ENCODE measurements at regions not wholly inside any gene's neighbourhood (a gene's known extent, or its start where the extent isn't known, plus 50 kb on each side); places are given as distances from the start of the nearest gene placed in this dataset.

DNA sequence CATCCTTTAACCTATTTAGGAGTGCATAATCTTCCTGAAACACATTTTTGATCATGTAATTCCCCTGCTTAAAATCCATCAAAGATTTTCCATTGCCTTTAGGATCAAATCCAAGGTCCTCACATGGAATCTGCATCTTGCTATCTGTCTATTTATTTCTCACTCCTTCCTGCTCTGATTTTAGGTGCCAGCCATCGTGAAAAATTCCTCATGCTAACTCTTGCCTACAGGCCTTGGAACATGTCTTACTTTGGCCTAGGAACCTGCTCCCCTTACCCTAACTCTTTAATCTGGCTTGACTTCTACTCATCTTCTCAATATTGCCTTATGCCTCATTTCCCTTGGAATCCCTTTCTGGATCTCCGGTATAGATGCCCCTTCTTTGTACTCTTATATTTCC, 1074.3 kb downstream of the TTLL7 start:
- TF ChIP-seq, protein P1, sequence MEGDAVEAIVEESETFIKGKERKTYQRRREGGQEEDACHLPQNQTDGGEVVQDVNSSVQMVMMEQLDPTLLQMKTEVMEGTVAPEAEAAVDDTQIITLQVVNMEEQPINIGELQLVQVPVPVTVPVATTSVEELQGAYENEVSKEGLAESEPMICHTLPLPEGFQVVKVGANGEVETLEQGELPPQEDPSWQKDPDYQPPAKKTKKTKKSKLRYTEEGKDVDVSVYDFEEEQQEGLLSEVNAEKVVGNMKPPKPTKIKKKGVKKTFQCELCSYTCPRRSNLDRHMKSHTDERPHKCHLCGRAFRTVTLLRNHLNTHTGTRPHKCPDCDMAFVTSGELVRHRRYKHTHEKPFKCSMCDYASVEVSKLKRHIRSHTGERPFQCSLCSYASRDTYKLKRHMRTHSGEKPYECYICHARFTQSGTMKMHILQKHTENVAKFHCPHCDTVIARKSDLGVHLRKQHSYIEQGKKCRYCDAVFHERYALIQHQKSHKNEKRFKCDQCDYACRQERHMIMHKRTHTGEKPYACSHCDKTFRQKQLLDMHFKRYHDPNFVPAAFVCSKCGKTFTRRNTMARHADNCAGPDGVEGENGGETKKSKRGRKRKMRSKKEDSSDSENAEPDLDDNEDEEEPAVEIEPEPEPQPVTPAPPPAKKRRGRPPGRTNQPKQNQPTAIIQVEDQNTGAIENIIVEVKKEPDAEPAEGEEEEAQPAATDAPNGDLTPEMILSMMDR (IDR thresholded peaks at IDR 0.05), result no peak

DNA sequence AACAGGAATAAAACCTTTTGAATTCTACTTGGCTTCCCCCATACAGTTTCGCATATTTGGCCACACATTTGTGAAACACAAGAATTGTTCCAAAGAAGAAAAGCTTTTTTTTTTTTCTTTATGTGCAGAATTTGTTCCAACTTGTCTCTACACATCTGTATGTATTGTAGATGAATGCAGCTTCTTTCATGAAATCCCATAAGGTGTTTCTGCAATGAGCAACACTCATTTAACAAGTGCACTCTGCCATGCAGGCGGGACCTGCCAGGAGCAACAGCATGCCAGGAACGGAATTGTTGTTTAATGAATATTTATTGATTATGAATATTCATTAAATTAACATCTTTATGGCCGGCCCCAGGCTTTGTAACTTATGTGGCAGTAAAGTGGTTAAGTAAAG, 1075.0 kb downstream of the TTLL7 start:
- TF ChIP-seq, protein P1 (IDR thresholded peaks at IDR 0.05), result no peak

GRCh38 chr1:82921759-82922158, 1077.2 kb downstream of the TTLL7 start:
- TF ChIP-seq, protein P1 (IDR thresholded peaks at IDR 0.05), result no peak

- TF ChIP-seq, protein P1 (IDR thresholded peaks at IDR 0.05), result no peak
These were observed 1078.3 kb downstream of the TTLL7 start for GRCh38 chr1:82920418-82921248.

DNA sequence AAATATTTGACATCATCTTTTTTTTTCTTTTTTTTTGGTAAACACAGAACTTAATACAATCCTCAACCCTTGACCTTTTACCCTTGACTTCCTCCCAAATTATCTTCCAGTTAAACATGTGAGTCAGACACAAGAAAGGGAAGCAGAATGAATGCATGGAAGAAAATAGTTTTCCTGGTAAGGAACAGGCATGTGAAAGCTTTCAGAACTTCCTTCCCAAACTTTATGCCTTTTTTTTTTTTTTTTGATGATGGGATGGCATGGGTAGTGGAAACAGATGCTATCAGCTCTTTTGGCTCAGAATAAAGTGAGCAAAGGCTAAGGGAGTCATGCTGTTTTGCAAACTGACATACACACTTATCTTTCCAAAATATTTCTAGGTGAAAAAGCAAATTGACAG, 1079.1 kb downstream of the TTLL7 start:
- TF ChIP-seq, protein P1 (IDR thresholded peaks at IDR 0.05), result no peak

- TF ChIP-seq, protein P1 (IDR thresholded peaks at IDR 0.05), result no peak
These were observed 1091.6 kb downstream of the TTLL7 start for GRCh38 chr1:82907313-82907712.

DNA sequence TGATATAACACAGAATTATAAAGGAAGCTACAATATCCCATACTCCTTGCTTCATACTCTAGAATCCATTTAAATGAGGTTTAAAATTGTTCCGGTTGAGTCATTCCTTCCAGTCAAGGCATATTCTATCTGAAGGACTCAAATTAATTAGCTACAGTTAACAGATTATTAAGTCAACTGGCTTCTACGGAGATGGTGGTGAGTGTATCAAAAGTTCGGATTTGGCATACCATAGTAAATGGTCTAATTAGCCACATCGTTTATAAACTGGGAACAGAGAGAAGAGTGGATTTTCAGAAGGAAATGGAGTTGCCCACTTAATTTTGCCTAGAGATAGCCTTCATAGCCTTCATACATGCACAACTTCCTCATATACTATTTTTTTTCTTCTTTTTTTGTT, 1095.3 kb downstream of the TTLL7 start:
- TF ChIP-seq, protein P1 (IDR thresholded peaks at IDR 0.05), result no peak
